HG03342 (cell line): ENCODE measurements at regions not wholly inside any gene's neighbourhood (a gene's known extent, or its start where the extent isn't known, plus 50 kb on each side); places are given as distances from the start of the nearest gene placed in this dataset.
"Not testable (repeated sequence)": the region's sequence is repeated elsewhere in the genome, so short reads cannot be mapped to it uniquely, and the experiment has no call there.

Experiments used
- ATAC-seq: cut with Tn5 transposase; IDR thresholded peaks from one replicate; pipeline ENCODE4 v1.9.1; 2021; ENCODE audit warnings: mild to moderate bottlenecking, moderate library complexity; ENCODE audit not compliant: unreplicated experiment

- ATAC-seq = no peak
Observed at GRCh38 chr18:78810706-78811105, 168.9 kb upstream of the SALL3 start.

GRCh38 chr18:78812067-78812466 lies 167.6 kb upstream of the SALL3 start:
- ATAC-seq = no peak

- no peak for ATAC-seq
Observed at GRCh38 chr18:78813156-78813555, 166.5 kb upstream of the SALL3 start.

DNA sequence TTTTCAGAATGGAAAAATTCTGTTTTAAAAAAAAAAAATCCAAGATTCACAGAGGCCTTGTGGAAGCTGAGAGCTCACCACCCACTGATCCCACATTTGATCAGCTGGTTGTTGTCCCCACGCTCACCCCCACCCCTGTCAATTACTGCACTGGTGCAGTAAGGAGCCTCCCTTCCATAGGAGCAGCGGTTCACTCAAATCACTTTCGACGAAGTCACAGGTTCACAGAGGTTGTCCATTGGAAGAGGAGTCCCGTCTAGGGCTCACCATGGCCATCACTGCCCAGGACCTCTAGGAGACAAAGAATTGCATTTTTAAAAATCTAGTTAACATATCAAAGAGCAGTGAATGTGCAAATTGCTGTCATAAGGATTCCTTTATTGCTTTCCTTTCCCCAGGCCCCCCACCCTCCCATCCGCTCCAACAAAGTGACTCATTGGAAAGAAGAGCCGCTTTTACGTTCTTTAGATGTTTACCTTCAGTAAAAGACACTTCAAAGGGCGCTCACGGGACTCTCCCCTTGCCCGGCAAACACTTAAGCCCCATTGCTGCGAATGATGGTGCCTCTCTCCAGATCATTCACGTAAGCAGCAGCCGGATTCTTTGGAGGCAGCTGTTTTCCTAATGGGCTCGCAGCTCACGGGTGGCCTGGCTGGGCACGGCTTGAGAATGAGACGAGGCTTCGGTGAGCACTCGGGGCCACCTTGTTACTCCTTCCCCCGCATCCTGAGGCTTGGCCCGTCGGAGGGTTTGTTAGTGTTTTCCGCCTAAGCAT lies 165.5 kb upstream of the SALL3 start:
- ATAC-seq = no peak

DNA sequence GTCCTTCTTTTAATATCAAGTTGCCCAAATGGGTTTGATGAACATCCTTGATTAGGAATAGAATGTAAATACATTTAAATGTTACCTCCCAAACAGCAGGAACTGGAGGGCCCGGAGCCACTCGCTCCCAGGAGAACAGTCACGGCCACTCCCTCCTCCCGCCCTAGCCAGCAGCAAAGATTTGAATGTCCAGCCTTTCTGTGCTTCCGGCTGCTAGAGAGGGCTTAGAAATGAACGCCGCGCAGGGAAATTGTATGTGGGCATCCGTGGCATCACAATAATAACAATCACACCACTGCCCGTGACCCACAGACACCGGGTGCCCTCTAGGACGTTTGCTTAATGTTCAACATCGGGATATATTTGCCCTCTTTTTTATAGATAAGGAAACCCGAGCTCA lies 164.9 kb upstream of the SALL3 start:
- no peak for ATAC-seq

GRCh38 chr18:78816114-78816513 lies 163.5 kb upstream of the SALL3 start:
- no peak for ATAC-seq

- no peak for ATAC-seq
Observed at GRCh38 chr18:78816916-78817315, 162.7 kb upstream of the SALL3 start.

DNA sequence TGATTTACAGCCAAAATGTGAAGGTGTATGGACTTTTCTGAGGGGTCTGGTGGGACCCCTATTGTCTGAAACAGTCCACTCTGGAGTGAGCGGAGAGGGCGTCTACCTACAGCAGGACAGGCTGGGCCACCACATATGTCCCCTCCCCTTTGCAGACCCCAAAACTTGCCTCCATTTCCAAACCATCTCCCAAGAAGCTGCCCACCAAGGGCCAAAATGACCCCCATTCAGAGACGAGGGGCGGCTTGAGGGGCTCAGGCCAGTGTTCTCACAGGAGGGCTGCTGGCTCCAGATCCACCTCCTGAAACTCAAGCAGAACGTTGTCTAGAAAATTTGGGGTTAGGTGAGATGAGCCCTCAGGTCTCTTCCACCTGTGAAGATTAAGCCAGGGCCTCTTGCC lies 161.1 kb upstream of the SALL3 start:
- ATAC-seq = no peak

DNA sequence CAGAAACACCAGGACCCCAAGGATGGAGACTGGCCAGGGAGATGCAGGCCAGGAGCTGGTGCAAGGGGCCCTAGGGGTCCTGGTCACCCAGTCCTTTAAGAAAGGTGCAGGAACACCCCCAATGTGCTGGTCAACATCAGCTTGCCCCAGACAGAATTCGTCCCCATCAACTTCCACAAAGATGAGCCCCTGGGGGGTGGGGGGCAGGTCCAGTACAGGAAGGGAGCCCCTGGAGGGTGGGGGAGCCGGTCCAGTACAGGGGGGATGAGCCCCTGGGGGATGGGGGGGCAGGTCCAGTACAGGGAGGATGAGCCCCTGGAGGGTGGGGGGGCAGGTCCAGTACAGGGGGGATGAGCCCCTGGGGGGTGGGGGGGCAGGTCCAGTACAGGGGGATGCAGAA lies 160.7 kb upstream of the SALL3 start:
- ATAC-seq = no peak

DNA sequence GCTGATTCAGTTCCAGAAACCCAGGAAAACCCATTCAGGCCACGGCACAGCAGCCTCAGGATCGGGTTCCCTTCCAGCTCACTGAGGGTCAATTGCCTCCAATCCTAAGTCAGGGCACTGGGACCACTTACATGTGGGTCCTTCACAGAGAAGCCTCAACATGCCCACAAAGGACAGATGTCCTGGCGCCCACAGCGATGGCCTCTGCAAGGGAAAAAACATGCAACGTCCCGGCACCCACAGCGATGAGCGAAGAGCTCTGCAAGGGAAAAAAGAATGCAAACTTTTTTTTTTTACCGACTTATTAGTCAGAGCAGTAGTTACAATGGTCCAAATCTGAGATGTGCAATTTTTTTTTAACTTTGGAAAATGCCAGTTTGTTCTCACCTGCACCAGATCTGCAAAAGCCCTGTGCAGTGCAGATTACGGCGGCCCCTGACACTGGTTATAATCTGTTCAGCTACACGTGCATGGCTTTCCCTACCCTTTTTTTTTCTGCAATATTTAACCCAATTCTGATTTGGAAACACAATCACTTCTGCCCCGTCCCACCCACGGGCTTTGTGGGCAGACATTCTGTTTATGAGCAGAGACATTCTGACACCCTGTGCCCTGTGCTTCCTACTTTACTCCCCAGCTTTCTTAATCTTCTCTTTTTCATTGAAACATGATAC lies 159.3 kb upstream of the SALL3 start:
- no peak for ATAC-seq

GRCh38 chr18:78821396-78821795 lies 158.2 kb upstream of the SALL3 start:
- ATAC-seq = no peak

GRCh38 chr18:78822171-78822948 lies 157.3 kb upstream of the SALL3 start:
- ATAC-seq = no peak

- no peak for ATAC-seq
Observed at GRCh38 chr18:78822949-78823285, 156.7 kb upstream of the SALL3 start.

DNA sequence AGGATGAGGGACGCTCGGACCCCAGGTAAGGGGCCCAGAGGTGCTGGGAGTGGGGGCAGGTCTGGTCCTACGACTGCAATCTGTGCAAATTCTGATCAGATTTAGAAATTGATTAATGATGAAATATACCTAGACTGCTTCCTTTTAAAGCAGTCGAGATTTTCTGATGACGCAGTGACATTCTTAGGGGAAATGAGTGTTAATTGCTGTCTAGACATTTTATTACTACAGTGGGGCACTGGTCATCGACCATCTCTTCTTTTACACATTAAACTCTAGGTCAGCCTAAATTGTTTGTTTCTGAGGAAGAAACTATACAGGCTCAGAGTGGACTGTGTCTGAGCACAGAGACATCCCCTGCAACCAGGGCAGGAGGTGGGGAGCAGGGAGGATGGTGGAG lies 154.4 kb upstream of the SALL3 start:
- ATAC-seq = no peak

- ATAC-seq = no peak
Observed at GRCh38 chr18:78826631-78827030, 153.0 kb upstream of the SALL3 start.

DNA sequence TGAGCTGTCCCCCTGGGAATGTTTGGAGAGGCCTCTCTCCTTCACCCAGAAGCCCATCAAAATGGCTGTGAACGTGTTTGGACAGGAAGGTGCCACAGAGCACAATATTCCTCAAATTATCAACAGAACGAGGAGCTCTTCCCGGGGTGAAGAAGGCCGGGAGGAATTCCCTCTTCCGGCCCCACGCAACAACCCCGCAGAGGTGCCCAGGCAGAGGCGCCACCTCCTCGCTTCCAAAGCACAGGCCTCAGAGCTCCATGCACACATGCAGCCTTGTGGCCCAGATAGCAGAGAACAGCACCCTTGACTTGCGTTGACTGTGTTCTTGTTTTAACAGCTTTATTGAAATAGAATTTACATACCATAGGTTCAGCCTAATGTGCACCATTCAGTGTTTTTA lies 152.5 kb upstream of the SALL3 start:
- ATAC-seq = no peak

- ATAC-seq = no peak
Observed at GRCh38 chr18:78828131-78828530, 151.5 kb upstream of the SALL3 start.

GRCh38 chr18:78829026-78829425 lies 150.6 kb upstream of the SALL3 start:
- ATAC-seq = not testable (repeated sequence)

GRCh38 chr18:78830161-78830560 lies 149.5 kb upstream of the SALL3 start:
- ATAC-seq = no peak

- ATAC-seq = no peak
Observed at GRCh38 chr18:78830826-78831225, 148.8 kb upstream of the SALL3 start.

GRCh38 chr18:78831603-78832002 lies 148.0 kb upstream of the SALL3 start:
- no peak for ATAC-seq

GRCh38 chr18:78833833-78834232 lies 145.8 kb upstream of the SALL3 start:
- ATAC-seq = no peak
